Activated CD4-positive, alpha-beta T cell treated with anti-CD3 and anti-CD28 coated beads, Interleukin-2, Interleukin-6, amounts not matched to agents 100 ng/mL and 50 ng/mL, durations not matched to agents 16 hours and 8 hours (primary cell): ENCODE measurements at regions not wholly inside any gene's neighbourhood (a gene's known extent, or its start where the extent isn't known, plus 50 kb on each side); places are given as distances from the start of the nearest gene placed in this dataset.
"Not testable (repeated sequence)": the region's sequence is repeated elsewhere in the genome, so short reads cannot be mapped to it uniquely, and the experiment has no call there.

ENCODE experiments used
- DNase-seq: peaks from one replicate; pipeline ENCODE4 v3.0.0-alpha.2; 2020

DNA sequence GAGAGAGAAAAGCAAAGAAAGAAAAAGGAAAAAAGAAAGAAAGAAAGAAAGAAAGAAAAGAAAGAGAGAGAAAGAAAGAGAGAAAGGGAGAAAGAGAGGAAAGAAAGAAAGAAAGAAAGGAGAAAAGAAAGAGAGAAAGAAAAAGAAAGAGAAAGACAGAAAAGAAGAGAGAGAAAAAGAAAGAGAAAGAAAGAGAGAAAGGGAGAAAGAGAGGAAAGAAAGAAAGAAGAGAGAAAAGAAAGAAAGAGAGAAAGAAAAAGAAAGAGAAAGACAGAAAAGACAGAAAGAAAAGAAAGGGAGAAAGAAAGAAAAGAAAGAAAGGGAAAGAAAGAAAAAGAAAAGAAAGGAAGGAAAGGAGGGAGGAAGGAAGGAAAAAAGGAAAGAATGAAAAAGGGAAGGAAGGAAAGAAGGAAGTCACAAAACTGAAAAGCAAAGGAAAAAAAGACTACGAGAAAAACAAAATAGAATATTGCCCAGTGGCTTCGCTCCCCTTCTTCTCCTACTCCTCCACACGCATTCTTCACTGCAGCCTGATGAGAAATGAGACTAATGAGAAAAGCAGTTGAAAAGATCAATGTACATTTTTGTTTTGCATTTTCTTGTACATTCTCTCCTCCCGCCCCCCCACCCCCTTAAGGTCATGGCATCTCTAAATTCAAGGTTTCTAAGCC, 170.0 kb downstream of the SOD2 start:
- DNase-seq = no peak

DNA sequence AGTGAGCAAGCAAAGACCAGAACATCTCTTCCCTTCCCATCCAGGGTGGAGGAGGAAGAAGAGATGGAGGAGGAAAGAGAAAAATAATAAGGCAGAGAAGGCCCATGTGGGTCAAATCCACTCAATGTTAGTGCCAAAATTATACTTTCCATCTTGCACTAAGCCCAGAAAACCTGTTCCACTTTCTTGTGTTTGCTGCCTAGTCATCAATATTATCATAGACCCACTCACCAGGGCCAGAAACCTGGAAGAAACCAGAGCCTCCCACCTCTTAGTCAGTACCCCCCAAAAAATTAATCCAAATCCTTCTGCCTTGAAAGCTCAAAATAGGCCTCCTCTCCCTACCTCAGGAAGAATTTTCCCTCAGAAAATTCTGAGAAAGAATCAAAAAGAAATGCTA, 171.1 kb downstream of the SOD2 start:
- no peak for DNase-seq

GRCh38 chr6:159520002-159520401, 173.0 kb downstream of the SOD2 start:
- DNase-seq = no peak

- not testable (repeated sequence) for DNase-seq
Measured at GRCh38 chr6:159515811-159516210, 177.2 kb downstream of the SOD2 start.

- no peak for DNase-seq
Measured at GRCh38 chr6:159513914-159514313, 179.1 kb downstream of the SOD2 start.

DNA sequence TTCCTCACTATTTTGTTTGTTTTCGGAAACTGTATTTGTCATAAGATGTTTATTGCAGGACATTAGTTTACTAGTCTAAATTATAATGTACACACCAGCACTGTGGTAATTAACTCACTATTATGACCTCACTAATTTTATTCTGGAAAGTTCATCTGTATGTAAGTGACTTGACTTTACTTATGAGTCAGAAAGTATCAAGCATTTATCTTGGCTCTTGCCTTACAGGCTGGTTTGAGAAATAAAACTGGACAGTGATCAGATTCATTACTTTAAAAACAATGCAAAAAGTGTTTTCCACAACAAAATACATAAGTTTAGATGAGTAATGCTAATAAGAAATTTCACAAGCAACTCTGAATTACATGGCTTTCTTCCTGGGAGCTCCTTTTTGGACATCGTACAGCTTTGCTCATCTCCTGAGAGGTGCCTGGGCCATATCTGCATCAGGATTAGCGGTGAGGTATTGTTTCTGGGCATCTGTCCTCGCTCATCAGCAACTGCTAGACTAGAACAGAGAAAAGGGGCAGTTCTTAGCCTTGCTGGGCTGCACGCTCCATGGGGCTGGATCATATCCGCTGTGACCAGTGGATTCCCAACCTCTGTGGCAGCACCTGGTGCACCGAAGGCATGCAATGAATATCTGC, 179.8 kb downstream of the SOD2 start:
- DNase-seq = no peak

DNA sequence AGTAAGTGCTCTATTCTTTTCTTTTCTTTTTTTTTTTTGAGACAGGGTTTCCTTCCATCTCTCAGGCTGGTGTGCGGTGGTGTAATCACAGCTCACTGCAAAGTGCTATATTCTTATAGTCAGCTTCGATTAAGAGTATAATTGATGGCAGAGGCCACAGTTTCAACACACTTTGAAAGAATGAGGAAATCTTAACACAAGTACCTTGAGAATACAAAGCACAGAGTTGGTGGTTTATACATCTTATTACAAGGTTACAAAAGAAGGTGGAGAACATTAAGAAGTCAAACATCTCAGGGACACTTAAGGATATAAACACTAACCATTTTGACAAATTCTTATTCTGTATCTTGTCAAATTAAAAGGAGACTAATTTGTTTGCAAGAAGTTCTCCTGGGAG, 180.5 kb downstream of the SOD2 start:
- no peak for DNase-seq

DNA sequence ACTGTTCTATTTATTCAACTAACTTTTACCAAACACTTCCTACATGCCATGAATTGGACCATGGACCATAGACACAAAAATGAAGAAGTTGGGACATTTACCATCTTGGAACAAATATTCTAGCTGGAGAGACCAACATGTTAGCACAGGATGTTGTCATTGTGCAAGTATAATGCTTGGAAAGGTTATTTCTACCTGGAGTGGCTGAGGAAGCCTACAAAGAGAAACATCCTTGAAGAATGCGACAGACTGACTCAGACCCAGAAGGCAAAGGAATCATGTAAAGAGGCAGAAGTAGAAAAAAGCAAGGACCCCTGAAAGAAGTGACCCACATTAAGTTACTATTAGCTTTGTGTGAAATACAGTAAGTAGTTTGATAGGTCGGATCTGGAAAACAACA, 180.9 kb downstream of the SOD2 start:
- DNase-seq = no peak

- DNase-seq = no peak
Measured at GRCh38 chr6:159510141-159510540, 182.9 kb downstream of the SOD2 start.

GRCh38 chr6:159508931-159509330, 184.1 kb downstream of the SOD2 start:
- DNase-seq = no peak

DNA sequence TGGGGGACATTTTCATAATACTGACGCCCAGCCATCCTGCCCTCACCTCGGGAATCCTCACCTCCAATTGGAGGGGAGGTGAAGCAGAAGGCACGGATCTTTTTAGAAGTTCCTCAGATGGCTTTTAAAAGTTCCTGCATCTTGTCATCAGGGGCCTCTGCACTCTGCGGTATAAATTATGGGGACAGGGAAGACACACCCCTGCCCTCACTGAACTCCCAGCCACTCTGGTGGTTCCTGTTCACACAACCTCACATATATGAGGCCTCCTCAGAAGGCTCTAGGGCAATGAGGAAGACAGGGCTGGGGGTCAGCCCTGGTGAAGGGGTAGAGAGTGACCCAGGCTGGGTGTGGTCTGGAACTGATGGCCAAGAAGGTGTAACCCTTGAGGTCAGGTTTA, 187.0 kb downstream of the SOD2 start:
- DNase-seq = no peak

GRCh38 chr6:159505140-159505922, 187.7 kb downstream of the SOD2 start:
- DNase-seq = no peak

- DNase-seq = no peak
Measured at GRCh38 chr6:159501558-159501957, 191.5 kb downstream of the SOD2 start.

GRCh38 chr6:159499034-159499433, 194.0 kb downstream of the SOD2 start:
- DNase-seq = no peak

GRCh38 chr6:159494586-159494972, 198.5 kb downstream of the SOD2 start:
- DNase-seq = no peak

DNA sequence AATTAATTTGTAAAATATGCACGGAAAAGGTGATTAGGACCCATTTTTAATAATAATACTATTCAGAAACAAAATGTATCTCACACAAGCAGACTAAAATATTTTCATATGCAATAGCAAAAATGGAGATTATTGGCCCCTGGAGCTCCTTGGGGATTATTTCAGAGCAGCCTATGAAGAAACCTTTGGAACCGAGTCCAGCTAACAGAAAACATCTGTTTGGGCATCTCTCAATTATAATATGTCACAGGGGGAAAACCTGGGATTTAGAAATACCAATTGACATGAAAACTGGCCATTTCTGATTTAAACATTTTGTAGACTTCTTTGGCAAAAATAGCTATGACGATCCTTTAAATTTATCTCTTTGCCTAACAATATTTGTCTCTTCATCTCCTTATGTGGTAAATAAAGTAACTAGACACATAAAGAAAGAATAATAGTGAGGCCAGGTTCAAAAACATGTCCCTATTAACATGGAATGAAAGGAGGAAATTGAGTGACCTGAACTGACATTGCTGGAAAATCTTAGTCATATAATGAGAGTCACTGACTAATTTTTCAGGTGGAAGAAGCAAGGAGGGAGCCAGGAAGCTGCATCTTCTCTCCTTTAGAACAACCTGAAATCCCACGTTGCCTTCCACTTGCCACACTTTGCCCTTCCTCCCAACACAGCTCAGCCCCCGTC, 199.0 kb downstream of the SOD2 start:
- no peak for DNase-seq

DNA sequence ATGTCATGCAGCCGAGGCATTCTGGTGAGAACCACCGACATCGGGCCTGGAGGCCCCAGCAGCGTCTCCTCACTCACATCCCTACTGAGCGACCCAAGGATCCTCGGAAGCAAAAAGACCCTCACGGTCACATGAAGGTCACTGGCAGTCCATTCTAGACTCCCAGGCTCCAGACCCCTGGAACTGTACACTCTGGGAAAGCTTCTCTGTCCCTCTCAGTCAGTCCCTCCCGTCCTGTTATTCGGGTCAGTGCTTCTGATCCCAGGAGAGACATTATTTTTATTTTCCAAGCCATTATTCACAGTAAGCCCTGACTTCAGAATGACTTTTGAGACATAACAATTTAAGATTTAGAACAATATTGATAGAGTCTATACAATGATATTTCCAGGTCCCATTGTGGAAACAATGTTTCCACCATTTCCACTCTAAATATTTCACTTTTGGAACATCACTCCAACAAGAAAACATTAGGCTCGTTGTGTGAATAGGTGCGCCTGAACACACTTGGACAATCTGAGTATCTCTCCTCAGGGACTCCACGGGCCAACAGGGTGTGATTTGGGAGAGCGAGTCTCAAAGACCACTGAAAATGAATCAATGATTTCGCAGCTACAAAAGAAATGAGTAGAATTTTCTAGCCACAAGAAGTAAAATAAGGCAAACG, 199.7 kb downstream of the SOD2 start:
- no peak for DNase-seq

GRCh38 chr6:159490298-159490937, 202.6 kb downstream of the SOD2 start:
- no peak for DNase-seq

DNA sequence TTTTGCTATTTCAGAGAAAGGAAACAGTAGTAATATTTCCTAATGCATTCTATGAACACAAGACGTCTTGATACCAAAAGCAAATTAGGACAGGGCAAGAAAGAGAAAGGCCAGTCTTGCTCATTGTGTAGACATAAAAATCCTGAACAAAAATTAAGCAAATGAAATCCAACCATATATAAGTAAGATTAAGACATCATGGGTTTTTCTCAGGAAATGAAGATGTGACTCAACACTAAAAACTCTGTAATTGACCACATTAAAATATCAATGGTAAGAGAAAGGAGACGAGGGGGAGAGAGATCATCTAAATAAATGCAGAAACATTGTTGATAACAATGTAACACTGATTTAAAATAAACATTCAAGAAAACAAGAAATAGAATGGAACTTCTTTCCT, 205.4 kb downstream of the SOD2 start:
- DNase-seq = no peak

GRCh38 chr6:159483259-159483658, 209.8 kb downstream of the SOD2 start:
- no peak for DNase-seq

DNA sequence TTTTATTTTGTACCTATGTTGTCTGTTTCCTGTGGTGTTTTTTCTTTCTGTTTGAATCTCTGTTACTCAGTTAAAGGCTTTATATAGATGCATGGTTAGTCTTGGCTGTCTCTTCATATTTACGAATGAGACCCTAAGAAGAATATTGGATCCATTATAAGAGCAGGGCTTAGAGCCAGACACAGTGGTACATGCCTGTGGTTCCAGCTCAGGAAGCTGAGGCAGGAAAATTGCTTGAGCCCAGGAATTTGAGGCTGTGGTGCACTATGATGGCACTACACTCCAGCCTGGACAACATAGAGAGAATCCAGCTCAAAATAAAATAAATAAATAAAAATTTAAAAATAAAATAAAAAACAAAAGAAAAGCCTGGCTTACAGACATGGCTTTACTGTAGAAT, 211.1 kb downstream of the SOD2 start:
- DNase-seq = no peak

- DNase-seq = no peak
Measured at GRCh38 chr6:159480471-159480870, 212.6 kb downstream of the SOD2 start.

GRCh38 chr6:159479146-159479545, 213.9 kb downstream of the SOD2 start:
- no peak for DNase-seq
